PC-9 (cell line): ENCODE measurements at regions not wholly inside any gene's neighbourhood (a gene's known extent, or its start where the extent isn't known, plus 50 kb on each side); places are given as distances from the start of the nearest gene placed in this dataset.

Experiments
- BruUV-seq: library from RNA; stranded (reverse); fragments of 400-500 nt; replicated peaks from 2 replicates; lab custom pipeline; 2021; lab: Mats Ljungman, UMichigan
- CTCF ChIA-PET: fragments of 300-600 bp; sonication (Branson Sonifier 250); formaldehyde crosslinking; loops from one replicate; lab custom pipeline; 2022; ENCODE audit warnings: antibody characterized with exemption; lab: Charles Lee
- POLR2A ChIA-PET: fragments of 300-600 bp; sonication (Branson Sonifier 250); formaldehyde crosslinking; loops from one replicate; lab custom pipeline; 2022; ENCODE audit warnings: antibody characterized with exemption; ENCODE audit not compliant: unreplicated experiment; lab: Charles Lee
- DNase-seq, 2 experiments: peaks; one replicate each; pipeline versions ENCODE4 v3.0.0 to v3.0.0-alpha.2; 2015 to 2022; ENCODE audit warnings: mixed read lengths in 1 of 2
- H2AFZ ChIP-seq: fragments of 200-600 bp; sonication (generic); 2 replicates; pipeline ENCODE4 v1.8.1; 2017; ENCODE audit warnings: antibody characterized with exemption
- H3F3A ChIP-seq: fragments of 200-600 bp; sonication (generic); 2 replicates; pipeline ENCODE4 v1.8.1; 2017; ENCODE audit warnings: antibody characterized with exemption, mild to moderate bottlenecking, low read depth; ENCODE audit not compliant: insufficient read depth
- H3K27ac ChIP-seq: fragments of 200-600 bp; sonication (generic); 2 replicates; pipeline ENCODE4 v1.6.1; 2016; ENCODE audit warnings: mixed run types
- H3K27me3 ChIP-seq: fragments of 200-600 bp; sonication (generic); 2 replicates; pipeline ENCODE4 v1.6.1; 2016; ENCODE audit warnings: low read depth, mixed run types; ENCODE audit not compliant: insufficient read depth
- H3K36me3 ChIP-seq: fragments of 200-600 bp; sonication (generic); 2 replicates; pipeline ENCODE4 v1.6.1; 2016; ENCODE audit warnings: low read depth, mixed run types
- H3K4me1 ChIP-seq: fragments of 200-600 bp; sonication (generic); replicated peaks from 2 replicates; pipeline ENCODE4 v1.6.1; 2016; ENCODE audit warnings: mixed run types; ENCODE audit not compliant: insufficient read depth
- H3K4me2 ChIP-seq: fragments of 200-600 bp; sonication (generic); 2 replicates; pipeline ENCODE4 v1.6.1; 2017; ENCODE audit warnings: mixed run types
- H3K4me3 ChIP-seq: fragments of 200-600 bp; sonication (generic); 2 replicates; pipeline ENCODE4 v1.6.1; 2016; ENCODE audit warnings: mixed run types
- H3K79me2 ChIP-seq: fragments of 200-600 bp; sonication (generic); 2 replicates; pipeline ENCODE4 v1.6.1; 2017; ENCODE audit warnings: low read depth, mixed run types
- H3K9me2 ChIP-seq: fragments of 200-600 bp; sonication (generic); 2 replicates; pipeline ENCODE4 v1.8.1; 2017; ENCODE audit warnings: mild to moderate bottlenecking; ENCODE audit not compliant: insufficient read depth
- H3K9me3 ChIP-seq: fragments of 200-600 bp; sonication (generic); 2 replicates; pipeline ENCODE4 v1.8.1; 2016; ENCODE audit warnings: low read depth; ENCODE audit not compliant: insufficient read depth
- H4K20me1 ChIP-seq: fragments of 200-600 bp; sonication (generic); 2 replicates; pipeline ENCODE4 v1.8.1; 2017; ENCODE audit not compliant: insufficient read depth
- CTCF ChIP-seq: fragments of 200-600 bp; sonication (generic); conservative IDR thresholded peaks from 2 replicates; pipeline ENCODE4 v1.6.1; 2017; ENCODE audit warnings: mixed run types, antibody characterized with exemption, mild to moderate bottlenecking, moderate library complexity
- EZH2 ChIP-seq: fragments of 200-600 bp; sonication (generic); IDR thresholded peaks from 2 replicates; pipeline ENCODE4 v1.8.0; 2017; ENCODE audit warnings: antibody characterized with exemption, low read depth
- intact Hi-C: fragments of 100-400 bp; cut with micrococcal nuclease; formaldehyde crosslinking; loops from one replicate; pipeline ENCODE4 v1.10.0; 2022; ENCODE audit not compliant: unreplicated experiment

- Histone ChIP-seq H3K36me3 (no peaks in the 10 kb centered on the region), H3K4me3 (no peak overlapping the region), H3K27ac (no peak overlapping the region), H4K20me1 (no peaks in the 10 kb centered on the region), H3K27me3 (no peaks in the 10 kb centered on the region), H3K9me3 (no peaks in the 10 kb centered on the region), H3K4me2 (no peak overlapping the region), H3K4me1 (no peaks in the 10 kb centered on the region), H2AFZ (no peak overlapping the region), H3K9me2 (no peaks in the 10 kb centered on the region), H3F3A (no peaks in the 10 kb centered on the region), H3K79me2 (no peaks in the 10 kb centered on the region)
- intact Hi-C loops, result no loop called here
- no peak for TF ChIP-seq CTCF
- no peak for TF ChIP-seq EZH2
- ChIA-PET CTCF (no interaction called here), POLR2A (no interaction called here)
- no TSS peak for BruUV-seq
- DNase-seq, result no peak
These were observed 572.7 kb upstream of the CDH5 start for GRCh38 chr16:65793781-65794180.

- H3K27me3 ChIP-seq, result peaks cover 13% of the 10 kb centered on the region
- no peaks in the 10 kb centered on the region for H3F3A ChIP-seq
- no peaks in the 10 kb centered on the region for H3K79me2 ChIP-seq
- no TSS peak for BruUV-seq
- ChIA-PET POLR2A (no interaction called here), CTCF (no interaction called here)
- H3K4me2 ChIP-seq, result no peak overlapping the region
- H3K4me3 ChIP-seq, result no peak overlapping the region
- DNase-seq, result no peak
- intact Hi-C loops, result no loop called here
- H3K27ac ChIP-seq, result no peak overlapping the region
- no peak overlapping the region for H2AFZ ChIP-seq
- no peaks in the 10 kb centered on the region for H3K36me3 ChIP-seq
- H3K9me2 ChIP-seq, result no peaks in the 10 kb centered on the region
- H3K9me3 ChIP-seq, result no peaks in the 10 kb centered on the region
- no peaks in the 10 kb centered on the region for H3K4me1 ChIP-seq
- H4K20me1 ChIP-seq, result no peaks in the 10 kb centered on the region
- TF ChIP-seq EZH2 (no peak), CTCF (no peak)
These were observed 575.7 kb upstream of the CDH5 start for GRCh38 chr16:65790768-65791167.

GRCh38 chr16:65789161-65789945, 577.1 kb upstream of the CDH5 start:
- CTCF ChIA-PET, result no interaction called here
- intact Hi-C loops, result no loop called here
- POLR2A ChIA-PET, result no interaction called here

More at GRCh38 chr16:65789161-65789945, 577.1 kb upstream of the CDH5 start:
- TF ChIP-seq CTCF (no peak), EZH2 (no peak)
- H2AFZ ChIP-seq, result no peak overlapping the region
- no peak overlapping the region for H3K4me2 ChIP-seq
- H3K9me3 ChIP-seq, result no peaks in the 10 kb centered on the region
- no peaks in the 10 kb centered on the region for H3K36me3 ChIP-seq
- peaks cover 21% of the 10 kb centered on the region for H3K27me3 ChIP-seq
- H3K4me1 ChIP-seq, result no peaks in the 10 kb centered on the region
- no peak overlapping the region for H3K4me3 ChIP-seq
- no peak for DNase-seq
- no peaks in the 10 kb centered on the region for H3K79me2 ChIP-seq
- H4K20me1 ChIP-seq, result no peaks in the 10 kb centered on the region
- H3K27ac ChIP-seq, result no peak overlapping the region
- no peaks in the 10 kb centered on the region for H3K9me2 ChIP-seq
- H3F3A ChIP-seq, result no peaks in the 10 kb centered on the region
- BruUV-seq, result no TSS peak
